NCI-H1436 treated with DMSO at 0.1 percent for 48 hours (cell line): ENCODE measurements at regions not wholly inside any gene's neighbourhood (a gene's known extent, or its start where the extent isn't known, plus 50 kb on each side); places are given as distances from the start of the nearest gene placed in this dataset.
"Not testable (repeated sequence)": the region's sequence is repeated elsewhere in the genome, so short reads cannot be mapped to it uniquely, and the experiment has no call there.

ENCODE experiments used
- DNase-seq: peaks from one replicate; lab custom pipeline; 2025; lab: John Stamatoyannopoulos, UW

- DNase-seq: no peak
Measured at GRCh38 chr7:115642194-115642593, 388.4 kb downstream of the TFEC start.

GRCh38 chr7:115638853-115639252 lies 391.7 kb downstream of the TFEC start:
- DNase-seq: no peak

GRCh38 chr7:115637128-115637527 lies 393.4 kb downstream of the TFEC start:
- DNase-seq: no peak

- DNase-seq: no peak
Measured at GRCh38 chr7:115635876-115636275, 394.7 kb downstream of the TFEC start.

GRCh38 chr7:115635376-115635775 lies 395.2 kb downstream of the TFEC start:
- no peak for DNase-seq

GRCh38 chr7:115634633-115635032 lies 395.9 kb downstream of the TFEC start:
- no peak for DNase-seq

GRCh38 chr7:115632636-115633035 lies 397.9 kb downstream of the TFEC start:
- DNase-seq: no peak

GRCh38 chr7:115631782-115632181 lies 398.8 kb downstream of the TFEC start:
- no peak for DNase-seq

- DNase-seq: no peak
Measured at GRCh38 chr7:115630049-115630448, 400.5 kb downstream of the TFEC start.

GRCh38 chr7:115618676-115619075 lies 411.9 kb downstream of the TFEC start:
- no peak for DNase-seq

- DNase-seq: no peak
Measured at GRCh38 chr7:115613836-115614235, 416.7 kb downstream of the TFEC start.

- DNase-seq: no peak
Measured at GRCh38 chr7:115603416-115603815, 427.1 kb downstream of the TFEC start.

- DNase-seq: no peak
Measured at GRCh38 chr7:115600207-115600606, 430.4 kb downstream of the TFEC start.

GRCh38 chr7:115599184-115599583 lies 431.4 kb downstream of the TFEC start:
- not testable (repeated sequence) for DNase-seq

- DNase-seq: not testable (repeated sequence)
Measured at GRCh38 chr7:115597220-115597619, 433.3 kb downstream of the TFEC start.

- no peak for DNase-seq
Measured at GRCh38 chr7:115593111-115593510, 437.5 kb downstream of the TFEC start.

GRCh38 chr7:115585015-115585718 lies 445.4 kb downstream of the TFEC start:
- DNase-seq: no peak

- no peak for DNase-seq
Measured at GRCh38 chr7:115582956-115583355, 447.6 kb downstream of the TFEC start.

- DNase-seq: no peak
Measured at GRCh38 chr7:115578576-115578975, 452.0 kb downstream of the TFEC start.

GRCh38 chr7:115574681-115575291 lies 455.8 kb downstream of the TFEC start:
- no peak for DNase-seq

- no peak for DNase-seq
Measured at GRCh38 chr7:115572111-115572510, 458.5 kb downstream of the TFEC start.

- DNase-seq: no peak
Measured at GRCh38 chr7:115561335-115562110, 469.0 kb downstream of the TFEC start.

GRCh38 chr7:115559877-115560276 lies 470.7 kb downstream of the TFEC start:
- DNase-seq: no peak
